GM12878 (cell line): ENCODE measurements at regions not wholly inside any gene's neighbourhood (a gene's known extent, or its start where the extent isn't known, plus 50 kb on each side); places are given as distances from the start of the nearest gene placed in this dataset.

Experiments used
- ATAC-seq: fragments of 200-7000 bp; cut with Tn5 transposase; 3 replicates; pipeline ENCODE4 v1.9.1; 2020; ENCODE audit warnings: mild to moderate bottlenecking, moderate library complexity
- BruUV-seq: library from RNA; stranded (reverse); fragments of 400-500 nt; replicated peaks from 2 replicates; lab custom pipeline; 2021; lab: Mats Ljungman, UMichigan
- CTCF ChIA-PET: fragments of 300-600 bp; sonication (Branson Sonifier 250); formaldehyde crosslinking; extraction: SDS; loops from one replicate; lab custom pipeline; 2021; ENCODE audit warnings: inconsistent platforms; lab: Yijun Ruan, JAX
- POLR2A ChIA-PET: fragments of 350-600 bp; formaldehyde crosslinking; extraction: SDS; loops from one replicate; lab custom pipeline; 2021; ENCODE audit warnings: inconsistent platforms; lab: Charles Lee
- RAD21 ChIA-PET: fragments of 300-600 bp; sonication (Branson Sonifier 250); formaldehyde crosslinking; loops from one replicate; lab custom pipeline; 2023; ENCODE audit warnings: antibody characterized with exemption; ENCODE audit not compliant: unreplicated experiment; lab: Charles Lee
- SMC1A ChIA-PET: fragments of 300-600 bp; sonication (Branson Sonifier 250); formaldehyde crosslinking; loops from one replicate; lab custom pipeline; 2023; ENCODE audit not compliant: unreplicated experiment, uncharacterized antibody; lab: Charles Lee
- DNase-seq: peaks from one replicate; pipeline ENCODE4 v3.0.0-alpha.2; 2011; ENCODE audit warnings: low read depth, low spot score
- FAIRE-seq: peaks from 3 replicates; lab custom pipeline; 2011; peaks lifted over from hg19 to GRCh38; lab: Jason Lieb, UNC
- H2AFZ ChIP-seq: 2 replicates; pipeline ENCODE4 v1.6.0; 2011; ENCODE audit warnings: low read depth, low read length, control low read depth; ENCODE audit not compliant: control insufficient read depth
- H3K27ac ChIP-seq: 2 replicates; pipeline ENCODE4 v1.5.1; 2011; ENCODE audit warnings: control low read depth; ENCODE audit not compliant: control insufficient read depth, insufficient read depth
- H3K27me3 ChIP-seq, 2 experiments: replicated peaks in 1 of 2; 2 replicates each; pipeline versions ENCODE4 v1.6.0 to v1.6.1; 2011; ENCODE audit warnings: low read length in 1 of 2; ENCODE audit not compliant: control insufficient read depth in 2 of 2, insufficient read depth in 2 of 2
- H3K36me3 ChIP-seq, 2 experiments: 2 replicates each; pipeline ENCODE4 v1.5.1; 2011; ENCODE audit warnings: low read length in 1 of 2; ENCODE audit not compliant: control insufficient read depth in 2 of 2, insufficient read depth in 2 of 2
- H3K4me1 ChIP-seq: 2 replicates; pipeline ENCODE4 v1.6.1; 2011; ENCODE audit warnings: mild to moderate bottlenecking, low read length, moderate library complexity, mixed read lengths; ENCODE audit not compliant: control insufficient read depth, insufficient read depth
- H3K4me2 ChIP-seq: 2 replicates; pipeline ENCODE4 v1.6.0; 2011; ENCODE audit warnings: control low read depth; ENCODE audit not compliant: control insufficient read depth, insufficient read depth
- H3K4me3 ChIP-seq: fragments of 200-600 bp; sonication (generic); 2 replicates; pipeline ENCODE4 v1.5.1; 2016
- H3K79me2 ChIP-seq: 2 replicates; pipeline ENCODE4 v1.6.0; 2011; ENCODE audit warnings: low read length; ENCODE audit not compliant: control insufficient read depth, insufficient read depth
- H3K9ac ChIP-seq: 2 replicates; pipeline ENCODE4 v1.8.0; 2011; ENCODE audit warnings: low read length, control low read depth, mixed read lengths; ENCODE audit not compliant: control insufficient read depth, insufficient read depth
- H3K9me3 ChIP-seq: replicated peaks from 3 replicates; pipeline ENCODE4 v1.5.1; 2011; ENCODE audit warnings: mild to moderate bottlenecking, low read length; ENCODE audit not compliant: control insufficient read depth, insufficient read depth
- H4K20me1 ChIP-seq: 2 replicates; pipeline ENCODE4 v1.6.0; 2011; ENCODE audit not compliant: control insufficient read depth, insufficient read depth
- IRF4 ChIP-seq: IDR thresholded peaks from 2 replicates; pipeline ENCODE4 v1.6.1; 2011; ENCODE audit warnings: low read depth, low read length
- JUNB ChIP-seq: IDR thresholded peaks from 2 replicates; pipeline ENCODE4 v1.6.1; 2016; ENCODE audit warnings: antibody characterized with exemption, mild to moderate bottlenecking
- KDM1A ChIP-seq: fragments of 200-600 bp; sonication (generic); IDR thresholded peaks from 2 replicates; pipeline ENCODE4 v1.6.1; 2016; ENCODE audit warnings: borderline replicate concordance
- KLF5 ChIP-seq: fragments of 450-650 bp; IDR thresholded peaks from 2 replicates; pipeline ENCODE4 v1.6.1; 2014; ENCODE audit warnings: mild to moderate bottlenecking; ENCODE audit not compliant: partially characterized antibody
- NFYA ChIP-seq: IDR thresholded peaks from 2 replicates; pipeline ENCODE4 v1.6.1; 2011; ENCODE audit warnings: low read depth, mild to moderate bottlenecking, low read length, improper control_type of control experiment, borderline replicate concordance
- PAX8 ChIP-seq: fragments of 450-650 bp; IDR thresholded peaks from 2 replicates; pipeline ENCODE4 v1.6.1; 2017; ENCODE audit warnings: mild to moderate bottlenecking, moderate library complexity
- PML ChIP-seq: IDR thresholded peaks from 2 replicates; pipeline ENCODE4 v1.6.1; 2012; ENCODE audit warnings: low read length, inconsistent platforms
- POLR2AphosphoS5 ChIP-seq: IDR thresholded peaks from 2 replicates; pipeline ENCODE4 v1.6.1; 2011; ENCODE audit warnings: mild to moderate bottlenecking, low read length, inconsistent platforms
- RAD51 ChIP-seq: fragments of 450-650 bp; IDR thresholded peaks from 2 replicates; pipeline ENCODE4 v1.6.1; 2016; ENCODE audit warnings: moderate library complexity, mild to moderate bottlenecking, inconsistent platforms
- SMARCA5 ChIP-seq: fragments of 450-650 bp; IDR thresholded peaks from 2 replicates; pipeline ENCODE4 v1.6.1; 2017; ENCODE audit warnings: mild to moderate bottlenecking
- ZNF217 ChIP-seq: fragments of 450-650 bp; IDR thresholded peaks from 2 replicates; pipeline ENCODE4 v1.6.1; 2017; ENCODE audit warnings: antibody characterized with exemption, mild to moderate bottlenecking
- whole genome bisulfite sequencing: methylation state at CpG from one replicate; pipeline ENCODE4 v1.1.6; 2016; ENCODE audit warnings: low lambda C conversion rate; ENCODE audit not compliant: insufficient replicate concordance, insufficient coverage; ENCODE audit errors: missing lambda C conversion rate; 5-methylcytosine and 5-hydroxymethylcytosine counted together
- in situ Hi-C: fragments of 300-500 bp; cut with MboI; formaldehyde crosslinking; loops from 9 replicates; pipeline ENCODE4 v1.14.3; 2018; ENCODE audit warnings: mixed read lengths
- intact Hi-C: fragments of 100-400 bp; cut with micrococcal nuclease; formaldehyde crosslinking; loops from one replicate; pipeline ENCODE4 v1.14.2; 2022; ENCODE audit not compliant: unreplicated experiment
- TF ChIP-seq, protein P1 (sequence below): fragments of 450-650 bp; IDR thresholded peaks from 2 replicates; pipeline ENCODE4 v1.6.1; 2017; ENCODE audit warnings: mild to moderate bottlenecking, moderate library complexity
- TF ChIP-seq, protein P2 (sequence below): IDR thresholded peaks from 2 replicates; pipeline ENCODE4 v1.6.1; 2012; ENCODE audit warnings: mild to moderate bottlenecking, low read depth, low read length
- TF ChIP-seq, protein P3 (sequence below): fragments of 450-650 bp; formaldehyde crosslinking; IDR thresholded peaks from 2 replicates; pipeline ENCODE4 v1.4.0; 2022; ENCODE audit warnings: mild to moderate bottlenecking, moderate library complexity

DNA sequence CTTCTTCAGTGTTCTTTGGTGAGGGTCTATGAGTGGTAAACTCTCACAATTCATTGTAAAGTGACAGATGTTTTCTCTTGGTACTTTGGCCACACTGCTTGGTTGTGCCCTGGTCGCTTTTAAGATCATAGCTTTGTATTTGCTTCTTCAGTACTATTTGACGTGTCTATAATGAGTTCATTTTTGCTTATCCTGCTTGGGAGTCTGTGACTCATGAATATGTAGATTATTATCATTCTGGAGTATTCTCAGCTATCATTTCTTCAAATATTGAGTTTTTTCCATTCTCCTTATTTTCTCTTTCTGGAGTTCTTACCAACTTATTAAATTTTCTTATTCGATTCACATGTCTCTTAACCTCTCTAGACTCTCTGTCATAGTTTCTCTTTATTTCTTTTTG, 73.0 kb upstream of the HS6ST1 start:
- no peaks in the 10 kb centered on the region for H3K9me3 ChIP-seq
- in situ Hi-C loops (no loop called here), intact Hi-C loops (no loop called here)
- POLR2A ChIA-PET: no interaction called here
- no peak overlapping the region for H3K9ac ChIP-seq
- DNase-seq (no peak), ATAC-seq (no peak), FAIRE-seq (no peak)
- H3K4me1 ChIP-seq: no peaks in the 10 kb centered on the region
- no peaks in the 10 kb centered on the region for H3K79me2 ChIP-seq
- BruUV-seq: no TSS peak
- no peaks in the 10 kb centered on the region for H4K20me1 ChIP-seq
- H3K27ac ChIP-seq: no peak overlapping the region
- no peak overlapping the region for H2AFZ ChIP-seq
- RAD21 ChIA-PET: no interaction called here
- SMC1A ChIA-PET: no interaction called here
- no peak overlapping the region for H3K4me2 ChIP-seq
- no peaks in the 10 kb centered on the region for H3K36me3 ChIP-seq
- CTCF ChIA-PET: no interaction called here
- 16% methylated on average over 3 of the region's 3 CpGs for WGBS
- no peak overlapping the region for H3K4me3 ChIP-seq
- H3K27me3 ChIP-seq: no peaks in the 10 kb centered on the region
- TF ChIP-seq ZNF217 (no peak), NFYA (no peak), JUNB (no peak), PAX8 (no peak), PML (no peak), KLF5 (no peak), POLR2AphosphoS5 (no peak), KDM1A (no peak), SMARCA5 (no peak), RAD51 (no peak), IRF4 (no peak)
- TF ChIP-seq, protein P1, sequence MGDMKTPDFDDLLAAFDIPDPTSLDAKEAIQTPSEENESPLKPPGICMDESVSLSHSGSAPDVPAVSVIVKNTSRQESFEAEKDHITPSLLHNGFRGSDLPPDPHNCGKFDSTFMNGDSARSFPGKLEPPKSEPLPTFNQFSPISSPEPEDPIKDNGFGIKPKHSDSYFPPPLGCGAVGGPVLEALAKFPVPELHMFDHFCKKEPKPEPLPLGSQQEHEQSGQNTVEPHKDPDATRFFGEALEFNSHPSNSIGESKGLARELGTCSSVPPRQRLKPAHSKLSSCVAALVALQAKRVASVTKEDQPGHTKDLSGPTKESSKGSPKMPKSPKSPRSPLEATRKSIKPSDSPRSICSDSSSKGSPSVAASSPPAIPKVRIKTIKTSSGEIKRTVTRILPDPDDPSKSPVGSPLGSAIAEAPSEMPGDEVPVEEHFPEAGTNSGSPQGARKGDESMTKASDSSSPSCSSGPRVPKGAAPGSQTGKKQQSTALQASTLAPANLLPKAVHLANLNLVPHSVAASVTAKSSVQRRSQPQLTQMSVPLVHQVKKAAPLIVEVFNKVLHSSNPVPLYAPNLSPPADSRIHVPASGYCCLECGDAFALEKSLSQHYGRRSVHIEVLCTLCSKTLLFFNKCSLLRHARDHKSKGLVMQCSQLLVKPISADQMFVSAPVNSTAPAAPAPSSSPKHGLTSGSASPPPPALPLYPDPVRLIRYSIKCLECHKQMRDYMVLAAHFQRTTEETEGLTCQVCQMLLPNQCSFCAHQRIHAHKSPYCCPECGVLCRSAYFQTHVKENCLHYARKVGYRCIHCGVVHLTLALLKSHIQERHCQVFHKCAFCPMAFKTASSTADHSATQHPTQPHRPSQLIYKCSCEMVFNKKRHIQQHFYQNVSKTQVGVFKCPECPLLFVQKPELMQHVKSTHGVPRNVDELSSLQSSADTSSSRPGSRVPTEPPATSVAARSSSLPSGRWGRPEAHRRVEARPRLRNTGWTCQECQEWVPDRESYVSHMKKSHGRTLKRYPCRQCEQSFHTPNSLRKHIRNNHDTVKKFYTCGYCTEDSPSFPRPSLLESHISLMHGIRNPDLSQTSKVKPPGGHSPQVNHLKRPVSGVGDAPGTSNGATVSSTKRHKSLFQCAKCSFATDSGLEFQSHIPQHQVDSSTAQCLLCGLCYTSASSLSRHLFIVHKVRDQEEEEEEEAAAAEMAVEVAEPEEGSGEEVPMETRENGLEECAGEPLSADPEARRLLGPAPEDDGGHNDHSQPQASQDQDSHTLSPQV: no peak
- TF ChIP-seq, protein P2, sequence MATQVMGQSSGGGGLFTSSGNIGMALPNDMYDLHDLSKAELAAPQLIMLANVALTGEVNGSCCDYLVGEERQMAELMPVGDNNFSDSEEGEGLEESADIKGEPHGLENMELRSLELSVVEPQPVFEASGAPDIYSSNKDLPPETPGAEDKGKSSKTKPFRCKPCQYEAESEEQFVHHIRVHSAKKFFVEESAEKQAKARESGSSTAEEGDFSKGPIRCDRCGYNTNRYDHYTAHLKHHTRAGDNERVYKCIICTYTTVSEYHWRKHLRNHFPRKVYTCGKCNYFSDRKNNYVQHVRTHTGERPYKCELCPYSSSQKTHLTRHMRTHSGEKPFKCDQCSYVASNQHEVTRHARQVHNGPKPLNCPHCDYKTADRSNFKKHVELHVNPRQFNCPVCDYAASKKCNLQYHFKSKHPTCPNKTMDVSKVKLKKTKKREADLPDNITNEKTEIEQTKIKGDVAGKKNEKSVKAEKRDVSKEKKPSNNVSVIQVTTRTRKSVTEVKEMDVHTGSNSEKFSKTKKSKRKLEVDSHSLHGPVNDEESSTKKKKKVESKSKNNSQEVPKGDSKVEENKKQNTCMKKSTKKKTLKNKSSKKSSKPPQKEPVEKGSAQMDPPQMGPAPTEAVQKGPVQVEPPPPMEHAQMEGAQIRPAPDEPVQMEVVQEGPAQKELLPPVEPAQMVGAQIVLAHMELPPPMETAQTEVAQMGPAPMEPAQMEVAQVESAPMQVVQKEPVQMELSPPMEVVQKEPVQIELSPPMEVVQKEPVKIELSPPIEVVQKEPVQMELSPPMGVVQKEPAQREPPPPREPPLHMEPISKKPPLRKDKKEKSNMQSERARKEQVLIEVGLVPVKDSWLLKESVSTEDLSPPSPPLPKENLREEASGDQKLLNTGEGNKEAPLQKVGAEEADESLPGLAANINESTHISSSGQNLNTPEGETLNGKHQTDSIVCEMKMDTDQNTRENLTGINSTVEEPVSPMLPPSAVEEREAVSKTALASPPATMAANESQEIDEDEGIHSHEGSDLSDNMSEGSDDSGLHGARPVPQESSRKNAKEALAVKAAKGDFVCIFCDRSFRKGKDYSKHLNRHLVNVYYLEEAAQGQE: no peak
- TF ChIP-seq, protein P3, sequence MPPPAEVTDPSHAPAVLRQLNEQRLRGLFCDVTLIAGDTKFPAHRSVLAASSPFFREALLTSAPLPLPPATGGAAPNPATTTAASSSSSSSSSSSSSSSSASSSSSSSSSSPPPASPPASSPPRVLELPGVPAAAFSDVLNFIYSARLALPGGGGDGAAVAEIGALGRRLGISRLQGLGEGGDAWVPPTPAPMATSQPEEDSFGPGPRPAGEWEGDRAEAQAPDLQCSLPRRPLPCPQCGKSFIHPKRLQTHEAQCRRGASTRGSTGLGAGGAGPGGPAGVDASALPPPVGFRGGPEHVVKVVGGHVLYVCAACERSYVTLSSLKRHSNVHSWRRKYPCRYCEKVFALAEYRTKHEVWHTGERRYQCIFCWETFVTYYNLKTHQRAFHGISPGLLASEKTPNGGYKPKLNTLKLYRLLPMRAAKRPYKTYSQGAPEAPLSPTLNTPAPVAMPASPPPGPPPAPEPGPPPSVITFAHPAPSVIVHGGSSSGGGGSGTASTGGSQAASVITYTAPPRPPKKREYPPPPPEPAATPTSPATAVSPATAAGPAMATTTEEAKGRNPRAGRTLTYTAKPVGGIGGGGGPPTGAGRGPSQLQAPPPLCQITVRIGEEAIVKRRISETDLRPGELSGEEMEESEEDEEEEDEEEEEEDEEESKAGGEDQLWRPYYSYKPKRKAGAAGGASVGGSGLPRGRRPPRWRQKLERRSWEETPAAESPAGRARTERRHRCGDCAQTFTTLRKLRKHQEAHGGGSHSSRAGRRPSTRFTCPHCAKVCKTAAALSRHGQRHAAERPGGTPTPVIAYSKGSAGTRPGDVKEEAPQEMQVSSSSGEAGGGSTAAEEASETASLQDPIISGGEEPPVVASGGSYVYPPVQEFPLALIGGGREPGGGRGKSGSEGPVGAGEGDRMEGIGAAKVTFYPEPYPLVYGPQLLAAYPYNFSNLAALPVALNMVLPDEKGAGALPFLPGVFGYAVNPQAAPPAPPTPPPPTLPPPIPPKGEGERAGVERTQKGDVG (CRISPR knock-in tag): no peak
